K562 (cell line): ENCODE measurements at regions not wholly inside any gene's neighbourhood (a gene's known extent, or its start where the extent isn't known, plus 50 kb on each side); places are given as distances from the start of the nearest gene placed in this dataset.

Source experiments
- BRCA1 ChIP-seq, 2 experiments: fragments of 450-650 bp in 1 of 2; sonication (generic) in 1 of 2; formaldehyde crosslinking in 1 of 2; IDR thresholded peaks; 2 replicates each; pipeline versions ENCODE4 v1.5.0 to v1.6.1; 2017 to 2020; ENCODE audit warnings: mild to moderate bottlenecking in 1 of 2, missing genetic modification reagents in 1 of 2
- CXXC5 ChIP-seq: fragments of 250-450 bp; sonication (Bioruptor Pico); IDR thresholded peaks from 2 replicates; pipeline ENCODE4 v1.8.0; 2022; ENCODE audit warnings: inconsistent platforms, mild to moderate bottlenecking, moderate library complexity
- FOXP1 ChIP-seq: sonication (generic); formaldehyde crosslinking; IDR thresholded peaks from 2 replicates; pipeline ENCODE4 v1.8.0; 2022; ENCODE audit warnings: mild to moderate bottlenecking, missing genetic modification reagents
- MTA3 ChIP-seq: fragments of 450-650 bp; formaldehyde crosslinking; IDR thresholded peaks from 2 replicates; pipeline ENCODE4 v1.6.1; 2017; ENCODE audit warnings: mild to moderate bottlenecking, borderline replicate concordance
- NR3C1 ChIP-seq: sonication (generic); formaldehyde crosslinking; IDR thresholded peaks from 2 replicates; pipeline ENCODE4 v1.8.1; 2022; ENCODE audit warnings: missing genetic modification reagents
- PRMT5 ChIP-seq: sonication (generic); formaldehyde crosslinking; IDR thresholded peaks from 2 replicates; pipeline ENCODE4 v1.5.0; 2020; ENCODE audit warnings: missing genetic modification reagents
- ZNF24 ChIP-seq: fragments of 450-650 bp; IDR thresholded peaks from 2 replicates; pipeline ENCODE4 v1.6.1; 2016
- TF ChIP-seq, protein P1 (sequence below), 2 experiments: fragments of 450-650 bp in 1 of 2; sonication (generic) in 1 of 2; formaldehyde crosslinking in 1 of 2; IDR thresholded peaks; 2 replicates each; pipeline versions ENCODE4 v1.7.1 to v1.9.0; 2016 to 2022; ENCODE audit warnings: inconsistent platforms in 1 of 2, mild to moderate bottlenecking in 1 of 2, missing genetic modification reagents in 1 of 2
- TF ChIP-seq, protein P2 (sequence below): fragments of 450-650 bp; formaldehyde crosslinking; IDR thresholded peaks from 2 replicates; pipeline ENCODE4 v1.4.0; 2020; ENCODE audit warnings: mild to moderate bottlenecking, mixed read lengths
- TF ChIP-seq, protein P3 (sequence below): fragments of 200-800 bp; sonication (Bioruptor generic); IDR thresholded peaks from 2 replicates; pipeline ENCODE4 v1.6.1; 2017; ENCODE audit warnings: missing genetic modification characterization, missing compliant biosample characterization
- TF ChIP-seq, protein P4 (sequence below): fragments of 250-450 bp; sonication (Bioruptor Pico); IDR thresholded peaks from 2 replicates; pipeline ENCODE4 v1.5.1; 2021; ENCODE audit warnings: mild to moderate bottlenecking
- TF ChIP-seq, protein P5 (sequence below): fragments of 450-650 bp; IDR thresholded peaks from 2 replicates; pipeline ENCODE4 v1.6.1; 2016; ENCODE audit warnings: antibody characterized with exemption

DNA sequence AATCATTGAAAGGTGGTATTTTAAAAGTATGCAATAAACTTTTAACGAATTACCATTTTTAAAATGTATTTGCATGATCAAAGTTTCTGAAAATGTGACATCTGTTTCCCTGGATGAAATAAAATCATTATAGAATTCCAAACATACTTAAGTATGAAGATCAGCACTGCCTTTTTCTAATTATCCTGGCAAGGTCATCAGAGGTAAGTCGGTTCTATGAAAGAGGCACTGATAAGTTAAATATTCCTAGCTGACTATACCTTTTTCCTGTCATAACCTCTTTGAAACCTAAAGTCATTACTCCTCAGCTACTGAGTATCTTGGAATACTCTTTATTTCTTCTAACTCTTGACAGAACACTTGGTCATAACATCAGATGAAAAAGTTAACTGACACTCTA is 406.1 kb upstream of the ALCAM start (continued):
- TF ChIP-seq, protein P1, sequence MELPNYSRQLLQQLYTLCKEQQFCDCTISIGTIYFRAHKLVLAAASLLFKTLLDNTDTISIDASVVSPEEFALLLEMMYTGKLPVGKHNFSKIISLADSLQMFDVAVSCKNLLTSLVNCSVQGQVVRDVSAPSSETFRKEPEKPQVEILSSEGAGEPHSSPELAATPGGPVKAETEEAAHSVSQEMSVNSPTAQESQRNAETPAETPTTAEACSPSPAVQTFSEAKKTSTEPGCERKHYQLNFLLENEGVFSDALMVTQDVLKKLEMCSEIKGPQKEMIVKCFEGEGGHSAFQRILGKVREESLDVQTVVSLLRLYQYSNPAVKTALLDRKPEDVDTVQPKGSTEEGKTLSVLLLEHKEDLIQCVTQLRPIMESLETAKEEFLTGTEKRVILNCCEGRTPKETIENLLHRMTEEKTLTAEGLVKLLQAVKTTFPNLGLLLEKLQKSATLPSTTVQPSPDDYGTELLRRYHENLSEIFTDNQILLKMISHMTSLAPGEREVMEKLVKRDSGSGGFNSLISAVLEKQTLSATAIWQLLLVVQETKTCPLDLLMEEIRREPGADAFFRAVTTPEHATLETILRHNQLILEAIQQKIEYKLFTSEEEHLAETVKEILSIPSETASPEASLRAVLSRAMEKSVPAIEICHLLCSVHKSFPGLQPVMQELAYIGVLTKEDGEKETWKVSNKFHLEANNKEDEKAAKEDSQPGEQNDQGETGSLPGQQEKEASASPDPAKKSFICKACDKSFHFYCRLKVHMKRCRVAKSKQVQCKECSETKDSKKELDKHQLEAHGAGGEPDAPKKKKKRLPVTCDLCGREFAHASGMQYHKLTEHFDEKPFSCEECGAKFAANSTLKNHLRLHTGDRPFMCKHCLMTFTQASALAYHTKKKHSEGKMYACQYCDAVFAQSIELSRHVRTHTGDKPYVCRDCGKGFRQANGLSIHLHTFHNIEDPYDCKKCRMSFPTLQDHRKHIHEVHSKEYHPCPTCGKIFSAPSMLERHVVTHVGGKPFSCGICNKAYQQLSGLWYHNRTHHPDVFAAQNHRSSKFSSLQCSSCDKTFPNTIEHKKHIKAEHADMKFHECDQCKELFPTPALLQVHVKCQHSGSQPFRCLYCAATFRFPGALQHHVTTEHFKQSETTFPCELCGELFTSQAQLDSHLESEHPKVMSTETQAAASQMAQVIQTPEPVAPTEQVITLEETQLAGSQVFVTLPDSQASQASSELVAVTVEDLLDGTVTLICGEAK (IDR thresholded peaks at IDR 0.05), result no peak
- TF ChIP-seq, protein P1 (CRISPR knock-in tag; IDR thresholded peaks at IDR 0.05), result no peak
- no peak for TF ChIP-seq NR3C1 (CRISPR knock-in tag)
- no peak for TF ChIP-seq FOXP1 (CRISPR knock-in tag)
- TF ChIP-seq, protein P2, sequence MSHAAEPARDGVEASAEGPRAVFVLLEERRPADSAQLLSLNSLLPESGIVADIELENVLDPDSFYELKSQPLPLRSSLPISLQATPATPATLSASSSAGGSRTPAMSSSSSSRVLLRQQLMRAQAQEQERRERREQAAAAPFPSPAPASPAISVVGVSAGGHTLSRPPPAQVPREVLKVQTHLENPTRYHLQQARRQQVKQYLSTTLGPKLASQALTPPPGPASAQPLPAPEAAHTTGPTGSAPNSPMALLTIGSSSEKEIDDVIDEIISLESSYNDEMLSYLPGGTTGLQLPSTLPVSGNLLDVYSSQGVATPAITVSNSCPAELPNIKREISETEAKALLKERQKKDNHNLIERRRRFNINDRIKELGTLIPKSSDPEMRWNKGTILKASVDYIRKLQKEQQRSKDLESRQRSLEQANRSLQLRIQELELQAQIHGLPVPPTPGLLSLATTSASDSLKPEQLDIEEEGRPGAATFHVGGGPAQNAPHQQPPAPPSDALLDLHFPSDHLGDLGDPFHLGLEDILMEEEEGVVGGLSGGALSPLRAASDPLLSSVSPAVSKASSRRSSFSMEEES (CRISPR knock-in tag), result no peak
- TF ChIP-seq ZNF24, result no peak
- TF ChIP-seq, protein P3, sequence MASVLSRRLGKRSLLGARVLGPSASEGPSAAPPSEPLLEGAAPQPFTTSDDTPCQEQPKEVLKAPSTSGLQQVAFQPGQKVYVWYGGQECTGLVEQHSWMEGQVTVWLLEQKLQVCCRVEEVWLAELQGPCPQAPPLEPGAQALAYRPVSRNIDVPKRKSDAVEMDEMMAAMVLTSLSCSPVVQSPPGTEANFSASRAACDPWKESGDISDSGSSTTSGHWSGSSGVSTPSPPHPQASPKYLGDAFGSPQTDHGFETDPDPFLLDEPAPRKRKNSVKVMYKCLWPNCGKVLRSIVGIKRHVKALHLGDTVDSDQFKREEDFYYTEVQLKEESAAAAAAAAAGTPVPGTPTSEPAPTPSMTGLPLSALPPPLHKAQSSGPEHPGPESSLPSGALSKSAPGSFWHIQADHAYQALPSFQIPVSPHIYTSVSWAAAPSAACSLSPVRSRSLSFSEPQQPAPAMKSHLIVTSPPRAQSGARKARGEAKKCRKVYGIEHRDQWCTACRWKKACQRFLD, result no peak
- no peak for TF ChIP-seq MTA3
- TF ChIP-seq, protein P4, sequence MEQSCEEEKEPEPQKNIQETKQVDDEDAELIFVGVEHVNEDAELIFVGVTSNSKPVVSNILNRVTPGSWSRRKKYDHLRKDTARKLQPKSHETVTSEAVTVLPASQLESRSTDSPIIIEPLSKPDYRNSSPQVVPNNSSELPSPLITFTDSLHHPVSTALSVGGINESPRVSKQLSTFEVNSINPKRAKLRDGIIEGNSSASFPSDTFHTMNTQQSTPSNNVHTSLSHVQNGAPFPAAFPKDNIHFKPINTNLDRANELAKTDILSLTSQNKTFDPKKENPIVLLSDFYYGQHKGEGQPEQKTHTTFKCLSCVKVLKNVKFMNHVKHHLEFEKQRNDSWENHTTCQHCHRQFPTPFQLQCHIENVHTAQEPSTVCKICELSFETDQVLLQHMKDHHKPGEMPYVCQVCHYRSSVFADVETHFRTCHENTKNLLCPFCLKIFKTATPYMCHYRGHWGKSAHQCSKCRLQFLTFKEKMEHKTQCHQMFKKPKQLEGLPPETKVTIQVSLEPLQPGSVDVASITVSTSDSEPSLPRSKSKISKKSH (CRISPR knock-in tag), result no peak
- TF ChIP-seq CXXC5 (CRISPR knock-in tag), result no peak
- no peak for TF ChIP-seq PRMT5 (CRISPR knock-in tag)
- TF ChIP-seq, protein P5, sequence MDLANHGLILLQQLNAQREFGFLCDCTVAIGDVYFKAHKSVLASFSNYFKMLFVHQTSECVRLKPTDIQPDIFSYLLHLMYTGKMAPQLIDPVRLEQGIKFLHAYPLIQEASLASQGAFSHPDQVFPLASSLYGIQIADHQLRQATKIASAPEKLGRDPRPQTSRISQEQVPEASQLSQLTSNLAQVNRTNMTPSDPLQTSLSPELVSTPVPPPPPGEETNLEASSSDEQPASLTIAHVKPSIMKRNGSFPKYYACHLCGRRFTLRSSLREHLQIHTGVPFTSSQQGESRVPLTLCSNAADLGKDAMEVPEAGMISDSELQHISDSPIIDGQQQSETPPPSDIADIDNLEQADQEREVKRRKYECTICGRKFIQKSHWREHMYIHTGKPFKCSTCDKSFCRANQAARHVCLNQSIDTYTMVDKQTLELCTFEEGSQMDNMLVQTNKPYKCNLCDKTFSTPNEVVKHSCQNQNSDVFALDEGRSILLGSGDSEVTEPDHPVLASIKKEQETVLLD, result no peak
- no peak for TF ChIP-seq BRCA1 (IDR thresholded peaks at IDR 0.05)
- no peak for TF ChIP-seq BRCA1 (CRISPR knock-in tag; IDR thresholded peaks at IDR 0.05)
